GM10248 (cell line): ENCODE measurements at regions not wholly inside any gene's neighbourhood (a gene's known extent, or its start where the extent isn't known, plus 50 kb on each side); places are given as distances from the start of the nearest gene placed in this dataset.

ENCODE experiments used
- CTCF ChIA-PET: fragments of 300-600 bp; sonication (Branson Sonifier 250); formaldehyde crosslinking; extraction: SDS; loops from one replicate; lab custom pipeline; 2021; ENCODE audit warnings: antibody characterized with exemption; lab: Yijun Ruan, JAX
- POLR2A ChIA-PET: fragments of 350-650 bp; sonication (Branson Sonifier 250); formaldehyde crosslinking; extraction: SDS; loops from one replicate; lab custom pipeline; 2020; ENCODE audit warnings: antibody characterized with exemption; lab: Yijun Ruan, JAX
- DNase-seq: peaks from one replicate; pipeline ENCODE4 v3.0.0; 2012; ENCODE audit errors: extremely low spot score
- TF ChIP-seq, protein P1 (sequence below): IDR thresholded peaks from 2 replicates; pipeline ENCODE4 v1.5.1; 2012; ENCODE audit warnings: mild to moderate bottlenecking, low read depth; ENCODE audit errors: extremely low read depth, missing control alignments, control extremely low read depth

DNA sequence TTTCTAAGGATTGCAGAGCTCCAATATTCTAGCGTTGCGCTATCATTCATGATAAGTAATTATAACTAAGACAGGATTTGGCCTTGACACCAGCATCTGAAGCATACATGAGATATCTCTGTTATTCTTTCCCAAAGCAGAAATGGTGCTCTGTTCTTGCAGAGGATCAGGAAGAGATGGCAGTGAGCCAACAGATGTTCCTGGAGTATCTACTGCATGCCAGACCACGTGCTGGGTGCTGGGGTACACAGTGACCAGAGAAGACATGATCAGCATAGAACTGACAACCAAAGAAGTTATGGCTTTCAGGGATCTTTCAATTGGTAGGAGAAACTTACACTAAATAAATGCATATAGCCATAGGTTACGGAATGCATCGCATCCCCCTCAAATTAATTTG lies 63.7 kb upstream of the PLXNA4 start:
- DNase-seq, result no peak
- POLR2A ChIA-PET, result no interaction called here
- CTCF ChIA-PET, result no interaction called here
- TF ChIP-seq, protein P1, sequence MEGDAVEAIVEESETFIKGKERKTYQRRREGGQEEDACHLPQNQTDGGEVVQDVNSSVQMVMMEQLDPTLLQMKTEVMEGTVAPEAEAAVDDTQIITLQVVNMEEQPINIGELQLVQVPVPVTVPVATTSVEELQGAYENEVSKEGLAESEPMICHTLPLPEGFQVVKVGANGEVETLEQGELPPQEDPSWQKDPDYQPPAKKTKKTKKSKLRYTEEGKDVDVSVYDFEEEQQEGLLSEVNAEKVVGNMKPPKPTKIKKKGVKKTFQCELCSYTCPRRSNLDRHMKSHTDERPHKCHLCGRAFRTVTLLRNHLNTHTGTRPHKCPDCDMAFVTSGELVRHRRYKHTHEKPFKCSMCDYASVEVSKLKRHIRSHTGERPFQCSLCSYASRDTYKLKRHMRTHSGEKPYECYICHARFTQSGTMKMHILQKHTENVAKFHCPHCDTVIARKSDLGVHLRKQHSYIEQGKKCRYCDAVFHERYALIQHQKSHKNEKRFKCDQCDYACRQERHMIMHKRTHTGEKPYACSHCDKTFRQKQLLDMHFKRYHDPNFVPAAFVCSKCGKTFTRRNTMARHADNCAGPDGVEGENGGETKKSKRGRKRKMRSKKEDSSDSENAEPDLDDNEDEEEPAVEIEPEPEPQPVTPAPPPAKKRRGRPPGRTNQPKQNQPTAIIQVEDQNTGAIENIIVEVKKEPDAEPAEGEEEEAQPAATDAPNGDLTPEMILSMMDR, result no peak

DNA sequence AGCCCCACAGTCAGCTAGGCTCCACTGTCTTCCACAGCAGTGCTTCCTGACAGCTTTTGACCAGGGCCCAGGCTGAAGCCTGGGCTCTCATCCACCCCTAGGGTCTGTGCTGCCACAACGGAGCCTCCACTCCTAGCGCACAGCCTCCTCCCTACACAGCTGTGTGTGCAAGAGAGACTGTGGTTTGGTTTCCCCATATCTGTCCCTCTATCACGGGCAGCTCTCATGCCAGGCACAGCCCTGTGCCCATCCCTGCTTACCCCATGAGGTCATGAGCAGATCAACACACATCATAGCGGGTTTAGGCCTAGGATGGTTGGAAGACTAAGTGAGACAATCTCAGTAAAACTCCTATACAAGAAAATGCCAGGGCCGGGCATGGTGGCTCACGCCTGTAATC lies 61.7 kb upstream of the PLXNA4 start:
- TF ChIP-seq, protein P1, result no peak
- no peak for DNase-seq
- ChIA-PET CTCF (interaction anchor here (1.4 kb wide), 1 partner anchor 22 kb away, joined by 3 read pairs; no protein-coding TSS in a partner anchor), POLR2A (no interaction called here)

DNA sequence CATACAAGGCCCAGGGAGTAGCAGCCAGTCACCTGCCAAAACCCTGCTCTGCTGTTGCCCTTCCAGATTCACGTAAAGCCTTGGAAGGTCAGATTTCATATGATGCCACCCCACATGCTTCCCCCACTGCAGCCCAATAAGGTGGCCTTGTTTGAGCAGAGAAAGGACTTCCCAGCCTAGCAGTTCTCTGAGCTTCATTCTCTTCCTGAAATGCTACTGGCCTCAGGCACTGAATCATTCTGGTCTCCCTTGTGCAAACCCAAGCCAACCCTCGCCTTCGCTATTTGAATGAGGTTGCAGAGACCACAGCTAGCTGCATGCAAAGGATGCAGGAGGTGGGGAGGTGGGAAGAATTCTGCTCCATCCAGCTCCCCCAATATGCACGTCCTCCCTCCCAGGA lies 60.3 kb upstream of the PLXNA4 start:
- POLR2A ChIA-PET, result no interaction called here
- no peak for DNase-seq
- TF ChIP-seq, protein P1, result no peak
- CTCF ChIA-PET, result interaction anchor here (0.9 to 1.6 kb wide), 4 partner anchors 9 to 56 kb away, joined by 3 to 4 read pairs (median 4); no protein-coding TSS in a partner anchor

DNA sequence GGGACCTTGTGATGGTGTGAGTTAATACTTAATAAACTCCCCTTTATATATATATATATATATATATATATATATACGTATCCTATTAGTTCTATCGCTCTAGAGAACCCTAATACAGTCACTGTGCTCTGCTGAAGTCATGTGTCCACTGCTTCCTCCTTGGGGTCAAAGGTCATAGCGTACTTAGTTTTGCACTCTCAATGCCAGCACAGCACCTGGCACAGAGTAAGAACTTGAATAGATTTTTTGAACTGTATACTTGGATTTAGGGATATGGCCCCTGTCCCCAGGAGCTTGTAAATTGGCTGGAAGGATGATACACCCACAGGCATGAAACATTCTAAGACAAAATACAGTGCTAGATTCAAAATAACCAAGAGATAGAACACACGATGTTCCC lies 58.9 kb upstream of the PLXNA4 start:
- POLR2A ChIA-PET, result no interaction called here
- CTCF ChIA-PET, result interaction anchor here (1.6 kb wide), 1 partner anchor 10 kb away, joined by 4 read pairs; no protein-coding TSS in a partner anchor
- TF ChIP-seq, protein P1, result no peak
- DNase-seq, result no peak

DNA sequence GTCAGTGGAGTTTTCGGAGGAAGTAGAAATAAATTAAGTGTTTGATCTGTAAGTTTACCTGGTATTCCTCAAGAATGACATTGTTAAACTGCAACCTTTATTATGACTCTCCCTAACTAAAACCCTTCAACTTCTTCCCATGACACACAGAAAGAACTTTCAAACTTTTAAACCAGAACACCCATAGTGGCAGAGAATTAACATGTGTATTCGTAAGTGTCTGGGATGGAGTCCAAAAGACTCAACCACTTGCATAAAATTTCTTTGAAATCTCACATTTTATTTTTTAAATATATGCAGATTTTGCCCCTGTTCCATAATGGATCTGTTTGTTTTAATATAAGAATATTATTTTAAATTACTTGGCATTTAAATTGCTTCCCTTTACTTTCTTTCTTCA lies 54.6 kb upstream of the PLXNA4 start:
- TF ChIP-seq, protein P1, result no peak

More for the DNA sequence above, 54.6 kb upstream of the PLXNA4 start:
- ChIA-PET POLR2A (no interaction called here), CTCF (interaction anchor here (1.1 kb wide), 1 partner anchor 9 kb away, joined by 3 read pairs; no protein-coding TSS in a partner anchor)
- no peak for DNase-seq
